GOT3 (cell line): ENCODE measurements at regions not wholly inside any gene's neighbourhood (a gene's known extent, or its start where the extent isn't known, plus 50 kb on each side); places are given as distances from the start of the nearest gene placed in this dataset.
A peak's percentile ranks its signal among the peaks of the same experiment; 100 is the strongest.
"Not testable (repeated sequence)": the region's sequence is repeated elsewhere in the genome, so short reads cannot be mapped to it uniquely, and the experiment has no call there.

Experiments used
- DNase-seq: peaks from one replicate; lab custom pipeline; 2025; ENCODE audit warnings: mixed read lengths; lab: John Stamatoyannopoulos, UW

GRCh38 chr10:91745090-91745831 is 53.0 kb upstream of the TNKS2 start:
- no peak for DNase-seq

- no peak for DNase-seq
Observed at GRCh38 chr10:91743465-91743864, 54.8 kb upstream of the TNKS2 start.

- no peak for DNase-seq
Observed at GRCh38 chr10:91742229-91742628, 56.0 kb upstream of the TNKS2 start.

- no peak for DNase-seq
Observed at GRCh38 chr10:91741356-91741755, 56.9 kb upstream of the TNKS2 start.

- no peak for DNase-seq
Observed at GRCh38 chr10:91740353-91740924, 57.8 kb upstream of the TNKS2 start.

DNA sequence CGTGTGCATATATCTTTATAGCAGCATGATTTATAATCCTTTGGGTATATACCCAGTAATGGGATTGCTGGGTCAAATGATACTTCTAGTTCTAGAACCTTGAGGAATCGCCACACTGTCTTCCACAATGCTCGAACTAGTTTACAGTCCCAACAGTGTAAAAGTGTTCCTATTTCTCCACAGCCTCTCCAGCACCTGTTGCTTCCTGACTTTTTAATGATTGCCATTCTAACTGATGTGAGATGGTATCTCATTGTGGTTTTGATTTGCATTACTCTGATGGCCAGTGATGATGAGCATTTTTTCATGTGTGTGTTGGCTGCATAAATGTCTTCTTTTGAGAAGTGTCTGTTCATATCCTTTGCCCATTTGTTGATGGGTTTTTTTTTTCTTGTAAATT is 66.0 kb upstream of the TNKS2 start:
- DNase-seq: not testable (repeated sequence)

DNA sequence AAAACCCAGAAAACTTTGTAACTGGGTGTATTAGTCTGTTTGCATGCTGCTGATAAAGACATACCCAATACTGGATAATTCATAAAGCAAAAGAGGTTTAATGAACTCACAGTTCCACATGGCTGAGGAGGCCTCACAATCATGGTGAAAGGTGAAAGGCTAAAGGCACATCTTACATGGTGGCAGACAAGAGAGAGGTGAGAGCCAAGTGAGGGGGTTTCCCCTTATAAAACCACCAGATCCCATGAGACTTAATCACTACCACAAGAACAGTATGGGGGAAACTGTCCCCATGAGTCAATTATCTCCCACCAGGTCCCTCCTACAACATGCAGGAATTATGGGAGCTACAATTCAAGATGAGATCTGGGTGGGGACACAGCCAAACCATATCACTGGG is 68.9 kb upstream of the TNKS2 start:
- not testable (repeated sequence) for DNase-seq

DNA sequence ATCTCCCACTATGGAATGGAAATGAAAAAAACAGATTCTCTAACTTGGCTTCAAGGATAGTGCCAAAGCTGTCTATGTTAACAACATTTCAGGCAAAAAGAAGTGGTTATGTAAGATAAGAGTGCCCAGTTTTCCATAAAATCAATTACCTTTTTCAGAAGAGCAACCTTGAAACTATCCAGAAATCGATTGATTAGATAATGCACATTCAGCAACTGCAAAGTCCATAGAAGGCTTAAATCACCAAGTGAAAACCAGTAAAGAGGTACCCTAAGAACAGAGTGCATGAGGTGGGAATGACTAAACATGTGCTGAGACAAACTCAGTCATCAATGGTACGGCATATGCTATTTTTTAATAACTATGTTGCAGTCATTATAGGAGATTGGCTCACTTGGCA is 71.9 kb upstream of the TNKS2 start:
- no peak for DNase-seq

DNA sequence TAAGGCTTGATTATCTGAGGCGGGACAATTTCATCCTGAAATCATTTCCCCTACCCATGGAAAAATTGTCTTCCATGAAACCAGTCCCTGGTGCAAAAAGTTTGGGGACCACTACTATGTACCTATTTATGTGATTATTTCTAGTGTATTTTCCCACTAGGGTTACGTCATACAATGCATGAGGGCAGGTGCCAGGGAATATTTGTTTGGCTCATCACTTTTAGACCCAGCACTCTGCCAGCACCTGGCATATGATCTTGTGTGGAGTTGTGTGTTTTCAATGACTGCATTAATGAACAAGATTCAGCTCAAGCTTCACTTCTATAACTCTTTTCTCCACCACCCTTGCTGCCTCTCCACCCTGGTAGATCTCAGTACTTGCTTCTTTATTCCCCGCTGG is 73.3 kb upstream of the TNKS2 start:
- no peak for DNase-seq

GRCh38 chr10:91713461-91714072 is 80.7 kb upstream of the PPP1R3C start:
- no peak for DNase-seq

GRCh38 chr10:91711885-91712680 is 79.2 kb upstream of the PPP1R3C start:
- DNase-seq: no peak

- no peak for DNase-seq
Observed at GRCh38 chr10:91709394-91709798, 76.5 kb upstream of the PPP1R3C start.

DNA sequence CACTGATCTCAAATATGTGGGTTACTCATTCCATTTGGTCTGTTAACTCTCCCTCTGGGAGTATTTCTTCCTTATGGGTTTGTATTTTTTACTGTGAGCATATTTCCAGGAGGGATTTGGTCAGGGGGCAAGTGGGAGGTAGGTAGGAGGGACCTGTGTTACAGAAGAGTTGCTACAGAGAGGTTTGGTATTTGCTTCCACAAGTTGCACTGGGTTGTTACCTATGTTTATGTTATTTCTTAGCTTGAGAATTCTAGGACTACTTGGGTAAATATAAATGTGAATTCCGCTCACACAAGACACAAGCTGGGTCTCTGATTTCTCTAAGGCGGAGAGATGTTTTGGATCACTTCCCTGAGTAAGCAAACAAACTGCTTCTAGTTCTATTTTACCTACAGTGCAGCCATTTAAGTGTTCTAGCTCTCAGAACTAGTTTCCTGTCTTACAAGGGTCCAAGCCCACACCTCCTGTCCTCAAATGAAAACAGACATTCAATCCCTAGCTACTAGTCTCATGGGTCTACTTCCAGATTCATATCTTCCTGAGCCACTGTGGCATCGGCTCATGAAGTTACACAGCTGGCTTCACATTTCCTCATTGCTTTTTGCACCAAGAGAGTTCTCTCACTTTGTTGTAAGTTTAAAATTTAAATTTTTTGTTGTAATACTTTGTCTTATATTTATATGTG is 75.4 kb upstream of the PPP1R3C start:
- DNase-seq: no peak

DNA sequence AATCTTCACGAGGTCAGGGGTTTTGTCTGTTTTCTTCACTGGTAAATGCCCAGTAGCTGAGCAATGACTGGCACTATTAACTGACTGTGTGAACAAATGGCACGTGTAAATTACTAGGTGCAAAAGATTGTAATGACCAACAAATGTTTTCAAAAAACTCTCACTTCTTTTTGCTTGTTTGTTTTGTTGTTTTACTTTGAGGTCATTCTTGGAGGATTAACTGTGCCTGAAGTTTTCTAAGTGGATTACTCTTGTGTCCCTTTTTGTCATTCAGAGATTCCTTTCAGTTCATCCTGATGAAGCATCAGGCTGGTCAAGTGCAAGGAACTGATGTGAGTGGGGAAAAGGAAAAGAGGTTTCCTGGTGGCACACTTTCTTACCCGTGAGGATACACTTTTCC is 74.4 kb upstream of the PPP1R3C start:
- DNase-seq: no peak

GRCh38 chr10:91705948-91706670 is 73.2 kb upstream of the PPP1R3C start:
- DNase-seq: no peak

DNA sequence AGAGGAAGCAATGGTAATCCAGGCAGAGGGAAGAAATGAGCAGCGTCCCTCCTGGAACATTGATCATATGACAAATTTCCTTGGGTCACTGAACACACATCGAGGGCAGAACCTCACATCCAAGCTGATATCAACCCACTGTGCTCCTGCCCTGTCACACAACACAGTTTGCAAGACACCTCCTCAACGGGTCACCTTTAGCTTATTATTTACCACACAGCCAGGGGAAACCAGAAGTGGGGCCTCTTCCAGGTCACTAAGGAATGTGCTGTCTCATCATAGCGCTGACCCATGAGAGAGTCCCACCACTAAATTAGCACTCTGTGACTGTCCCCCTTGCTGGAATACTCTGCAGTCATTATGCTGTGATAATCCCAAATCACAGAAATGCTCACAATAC is 69.7 kb upstream of the PPP1R3C start:
- no peak for DNase-seq

DNA sequence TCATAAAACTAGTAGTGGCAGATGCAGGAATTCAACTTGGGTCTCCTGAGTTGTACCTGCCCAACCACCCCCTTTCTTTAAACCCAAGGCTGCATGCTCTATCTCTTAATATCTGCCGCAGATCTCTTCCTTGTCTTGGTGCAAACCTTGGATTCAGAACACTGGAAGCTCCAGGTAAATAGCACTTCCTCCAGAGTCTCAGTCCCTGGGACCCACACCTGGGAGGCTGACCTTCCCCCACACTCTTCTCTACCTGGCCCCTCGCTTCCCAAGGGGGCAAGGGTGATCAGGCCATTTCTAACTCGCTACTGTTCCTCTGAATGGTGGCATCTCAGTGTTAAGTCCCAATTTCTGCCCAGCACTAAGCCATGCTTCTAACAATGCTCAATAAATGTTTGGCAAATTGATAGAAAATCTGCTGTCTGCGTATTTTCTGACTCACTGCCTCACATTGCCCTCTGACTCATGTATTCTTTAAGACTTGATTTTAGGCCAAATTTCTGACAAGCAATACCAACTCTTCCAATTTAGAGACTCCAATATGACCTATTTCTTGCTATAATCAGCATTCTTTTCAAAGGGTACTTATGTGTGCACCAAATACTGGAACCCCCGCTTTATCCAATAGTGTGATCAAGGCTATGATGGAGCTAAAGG is 68.0 kb upstream of the PPP1R3C start:
- no peak for DNase-seq

- peak; percentile 17 for DNase-seq
Observed at GRCh38 chr10:91700273-91700672, 67.4 kb upstream of the PPP1R3C start.

- DNase-seq: no peak
Observed at GRCh38 chr10:91698258-91698657, 65.4 kb upstream of the PPP1R3C start.

DNA sequence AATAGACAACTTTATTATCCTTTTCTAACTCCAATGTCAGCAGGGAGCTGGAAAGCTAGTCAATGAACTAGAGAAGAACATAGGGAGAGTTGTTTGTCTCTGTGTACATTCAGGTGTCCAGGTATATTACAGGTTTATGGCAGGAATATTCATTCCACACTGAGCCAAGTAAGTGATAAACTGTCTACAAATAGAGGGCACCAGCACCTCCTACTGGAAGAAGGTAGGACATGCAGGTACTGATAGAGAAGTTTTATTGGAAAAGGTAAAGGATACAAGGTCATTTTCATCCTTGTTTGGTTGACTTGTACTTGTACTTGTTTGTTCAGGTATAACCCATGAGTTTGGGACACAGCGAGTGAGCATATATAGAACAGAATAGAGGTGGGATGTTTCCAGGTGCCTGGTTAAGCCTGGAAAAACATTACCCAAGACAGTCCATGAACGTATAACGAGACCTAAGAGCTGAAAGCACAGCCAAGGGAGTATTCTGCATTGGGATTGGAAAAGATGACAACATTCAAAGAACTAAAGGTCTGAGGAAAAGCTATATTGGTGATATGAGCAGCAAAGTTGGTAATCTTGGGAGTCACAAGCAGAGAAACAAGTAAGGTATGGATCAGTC is 61.4 kb upstream of the PPP1R3C start:
- no peak for DNase-seq
